HG03025 (cell line): ENCODE measurements at regions not wholly inside any gene's neighbourhood (a gene's known extent, or its start where the extent isn't known, plus 50 kb on each side); places are given as distances from the start of the nearest gene placed in this dataset.

Experiments
- ATAC-seq: cut with Tn5 transposase; IDR thresholded peaks from one replicate; pipeline ENCODE4 v1.9.1; 2021; ENCODE audit warnings: mild to moderate bottlenecking, moderate library complexity; ENCODE audit not compliant: unreplicated experiment, low FRiP score

GRCh38 chr18:24560511-24560981 is 100.1 kb downstream of the HRH4 start:
- ATAC-seq = no peak

GRCh38 chr18:24561369-24561965 is 101.0 kb downstream of the HRH4 start:
- no peak for ATAC-seq

GRCh38 chr18:24567199-24567598 is 106.8 kb downstream of the HRH4 start:
- no peak for ATAC-seq

- no peak for ATAC-seq
Measured at GRCh38 chr18:24570716-24571115, 110.3 kb downstream of the HRH4 start.

GRCh38 chr18:24582771-24583170 is 122.3 kb downstream of the HRH4 start:
- no peak for ATAC-seq

GRCh38 chr18:24584205-24584604 is 123.8 kb downstream of the HRH4 start:
- ATAC-seq = no peak

- no peak for ATAC-seq
Measured at GRCh38 chr18:24584813-24585212, 124.4 kb downstream of the HRH4 start.

GRCh38 chr18:24585996-24586566 is 125.6 kb downstream of the HRH4 start:
- no peak for ATAC-seq

GRCh38 chr18:24586662-24587360 is 126.4 kb downstream of the HRH4 start:
- ATAC-seq = no peak

- ATAC-seq = no peak
Measured at GRCh38 chr18:24588440-24588839, 128.0 kb downstream of the HRH4 start.

GRCh38 chr18:24590946-24591345 is 130.5 kb downstream of the HRH4 start:
- ATAC-seq = no peak

GRCh38 chr18:24593401-24593800 is 133.0 kb downstream of the HRH4 start:
- no peak for ATAC-seq

GRCh38 chr18:24593886-24594285 is 133.4 kb downstream of the HRH4 start:
- ATAC-seq = no peak

GRCh38 chr18:24595561-24596031 is 135.2 kb downstream of the HRH4 start:
- no peak for ATAC-seq

GRCh38 chr18:24600076-24600654 is 139.7 kb downstream of the HRH4 start:
- ATAC-seq = no peak

GRCh38 chr18:24601585-24601984 is 141.1 kb downstream of the HRH4 start:
- no peak for ATAC-seq

GRCh38 chr18:24602201-24602600 is 141.8 kb downstream of the HRH4 start:
- no peak for ATAC-seq

GRCh38 chr18:24603151-24603550 is 142.7 kb downstream of the HRH4 start:
- no peak for ATAC-seq

GRCh38 chr18:24605444-24605843 is 145.0 kb downstream of the HRH4 start:
- ATAC-seq = no peak

GRCh38 chr18:24609254-24609653 is 148.8 kb downstream of the HRH4 start:
- no peak for ATAC-seq

- ATAC-seq = no peak
Measured at GRCh38 chr18:24611075-24611474, 150.6 kb downstream of the HRH4 start.
